Keratinocyte (primary cell): ENCODE measurements at regions not wholly inside any gene's neighbourhood (a gene's known extent, or its start where the extent isn't known, plus 50 kb on each side); places are given as distances from the start of the nearest gene placed in this dataset.

Source experiments
- DNase-seq: peaks from one replicate; pipeline ENCODE4 v3.0.0-alpha.2; 2011; ENCODE audit warnings: low read depth, missing footprints, low spot score
- FAIRE-seq: peaks from 2 replicates; lab custom pipeline; 2011; peaks lifted over from hg19 to GRCh38; lab: Jason Lieb, UNC
- H2AFZ ChIP-seq: 2 replicates; pipeline ENCODE4 v1.6.0; 2012; ENCODE audit warnings: low read length, control low read depth, inconsistent platforms; ENCODE audit not compliant: control insufficient read depth
- H3K27ac ChIP-seq: 2 replicates; pipeline ENCODE4 v1.5.1; 2011; ENCODE audit warnings: low read length; ENCODE audit not compliant: control insufficient read depth, insufficient read depth
- H3K27me3 ChIP-seq: 3 replicates; pipeline ENCODE4 v1.6.0; 2011; ENCODE audit warnings: low read length; ENCODE audit not compliant: control insufficient read depth, insufficient read depth; ENCODE audit errors: extremely low read depth
- H3K36me3 ChIP-seq, 2 experiments: 2 replicates in 1 of 2; 3 replicates in 1 of 2; pipeline ENCODE4 v1.5.1; 2011; ENCODE audit warnings: low read length in 2 of 2, mild to moderate bottlenecking in 1 of 2; ENCODE audit not compliant: control insufficient read depth in 2 of 2, insufficient read depth in 2 of 2; ENCODE audit errors: extremely low read depth in 1 of 2
- H3K4me1 ChIP-seq: 3 replicates; pipeline ENCODE4 v1.5.1; 2011; ENCODE audit warnings: low read length; ENCODE audit not compliant: control insufficient read depth, insufficient read depth; ENCODE audit errors: extremely low read depth
- H3K4me2 ChIP-seq: 3 replicates; pipeline ENCODE4 v1.6.0; 2011; ENCODE audit warnings: low read depth, low read length; ENCODE audit not compliant: control insufficient read depth, insufficient read depth; ENCODE audit errors: extremely low read depth
- H3K4me3 ChIP-seq, 3 experiments: fragments of 200-600 bp in 1 of 3; sonication (generic) in 1 of 3; 2 replicates in 2 of 3; 3 replicates in 1 of 3; pipeline ENCODE4 v1.5.1; 2011 to 2016; ENCODE audit warnings: low read length in 3 of 3, mild to moderate bottlenecking in 3 of 3, control low read depth in 2 of 3, inconsistent platforms in 1 of 3, low read depth in 1 of 3, mixed read lengths in 1 of 3, mixed run types in 1 of 3, moderate library complexity in 1 of 3; ENCODE audit not compliant: control insufficient read depth in 2 of 3, insufficient read depth in 2 of 3; ENCODE audit errors: extremely low read depth in 1 of 3
- H3K79me2 ChIP-seq: 2 replicates; pipeline ENCODE4 v1.6.0; 2012; ENCODE audit warnings: low read length; ENCODE audit not compliant: control insufficient read depth, insufficient read depth
- H3K9ac ChIP-seq: 3 replicates; pipeline ENCODE4 v1.6.0; 2011; ENCODE audit warnings: low read length; ENCODE audit not compliant: control insufficient read depth, insufficient read depth; ENCODE audit errors: extremely low read depth
- H3K9me1 ChIP-seq: 3 replicates; pipeline ENCODE4 v1.6.0; 2011; ENCODE audit warnings: low read length; ENCODE audit not compliant: control insufficient read depth, insufficient read depth; ENCODE audit errors: extremely low read depth
- H3K9me3 ChIP-seq: 2 replicates; pipeline ENCODE4 v1.5.1; 2012; ENCODE audit warnings: low read depth, low read length; ENCODE audit not compliant: control insufficient read depth
- H4K20me1 ChIP-seq: 3 replicates; pipeline ENCODE4 v1.6.0; 2011; ENCODE audit warnings: low read length; ENCODE audit not compliant: control insufficient read depth, insufficient read depth; ENCODE audit errors: extremely low read depth
- EZH2 ChIP-seq: IDR thresholded peaks from one replicate; pipeline ENCODE4 v1.6.1; 2012; ENCODE audit warnings: inconsistent platforms, mild to moderate bottlenecking, low read length, moderate library complexity
- dilution Hi-C: fragments of 300-500 bp; cut with MboI; formaldehyde crosslinking; loops from one replicate; pipeline ENCODE4 v1.7.0; 2020; ENCODE audit warnings: low sequenced_read_pairs; ENCODE audit not compliant: extremely low pct_ligation_motif_present
- TF ChIP-seq, protein P1 (sequence below), 3 experiments: IDR thresholded peaks in 1 of 3; conservative IDR thresholded peaks in 1 of 3; optimal IDR thresholded peaks in 1 of 3; 2 replicates in 2 of 3; 3 replicates in 1 of 3; pipeline versions ENCODE3 to v1.5.1; 2011; ENCODE audit warnings: low read length in 3 of 3, mild to moderate bottlenecking in 3 of 3, moderate library complexity in 2 of 3, control low read depth in 1 of 3, inconsistent platforms in 1 of 3; ENCODE audit not compliant: insufficient read depth in 2 of 3; ENCODE audit errors: extremely low read depth in 1 of 3

DNA sequence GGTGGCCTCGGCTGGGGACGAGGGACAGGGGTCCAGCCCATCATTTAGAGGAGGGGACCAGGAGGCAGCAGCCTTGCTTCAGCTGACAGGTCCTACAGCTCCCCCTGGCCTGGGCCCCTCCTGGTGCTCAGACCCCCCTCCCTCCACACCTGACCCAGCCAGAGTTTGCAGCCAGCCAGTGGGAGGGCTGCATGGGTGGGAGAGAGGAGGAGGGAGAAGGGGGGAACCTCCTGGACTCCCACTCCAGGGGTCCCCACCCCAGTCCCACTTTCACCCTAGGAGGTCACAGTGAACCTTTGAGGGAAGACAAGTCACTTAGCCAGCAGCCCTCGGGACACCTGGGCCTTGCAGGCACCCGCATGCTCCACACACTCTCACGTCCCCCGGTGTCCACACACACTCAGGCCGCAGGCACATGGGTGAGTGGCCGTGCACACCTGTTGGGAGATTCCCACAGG, 108.9 kb upstream of the ZBTB40 start:
- peaks cover 26% of the 10 kb centered on the region for H3K27me3 ChIP-seq
- no peak overlapping the region for H3K27ac ChIP-seq
- no peak overlapping the region for H3K4me3 ChIP-seq
- dilution Hi-C loops = no loop called here
- no peak overlapping the region for H2AFZ ChIP-seq
- no peak for TF ChIP-seq EZH2
- TF ChIP-seq, protein P1, sequence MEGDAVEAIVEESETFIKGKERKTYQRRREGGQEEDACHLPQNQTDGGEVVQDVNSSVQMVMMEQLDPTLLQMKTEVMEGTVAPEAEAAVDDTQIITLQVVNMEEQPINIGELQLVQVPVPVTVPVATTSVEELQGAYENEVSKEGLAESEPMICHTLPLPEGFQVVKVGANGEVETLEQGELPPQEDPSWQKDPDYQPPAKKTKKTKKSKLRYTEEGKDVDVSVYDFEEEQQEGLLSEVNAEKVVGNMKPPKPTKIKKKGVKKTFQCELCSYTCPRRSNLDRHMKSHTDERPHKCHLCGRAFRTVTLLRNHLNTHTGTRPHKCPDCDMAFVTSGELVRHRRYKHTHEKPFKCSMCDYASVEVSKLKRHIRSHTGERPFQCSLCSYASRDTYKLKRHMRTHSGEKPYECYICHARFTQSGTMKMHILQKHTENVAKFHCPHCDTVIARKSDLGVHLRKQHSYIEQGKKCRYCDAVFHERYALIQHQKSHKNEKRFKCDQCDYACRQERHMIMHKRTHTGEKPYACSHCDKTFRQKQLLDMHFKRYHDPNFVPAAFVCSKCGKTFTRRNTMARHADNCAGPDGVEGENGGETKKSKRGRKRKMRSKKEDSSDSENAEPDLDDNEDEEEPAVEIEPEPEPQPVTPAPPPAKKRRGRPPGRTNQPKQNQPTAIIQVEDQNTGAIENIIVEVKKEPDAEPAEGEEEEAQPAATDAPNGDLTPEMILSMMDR (optimal IDR thresholded peaks at IDR 0.05 in 1 of 3, IDR thresholded peaks at IDR 0.05 in 1 of 3, conservative IDR thresholded peaks at IDR 0.05 in 1 of 3; ENCODE audit: extremely low read depth in 1 of 3, insufficient read depth in 2 of 3, low read length in 3 of 3) = no peak
- DNase-seq (no peak), FAIRE-seq (no peak)
- no peaks in the 10 kb centered on the region for H3K9me1 ChIP-seq
- H3K36me3 ChIP-seq = no peaks in the 10 kb centered on the region
- no peaks in the 10 kb centered on the region for H3K9me3 ChIP-seq
- H3K4me2 ChIP-seq = no peak overlapping the region
- H3K4me1 ChIP-seq = no peaks in the 10 kb centered on the region
- H4K20me1 ChIP-seq = no peaks in the 10 kb centered on the region
- no peaks in the 10 kb centered on the region for H3K79me2 ChIP-seq
- H3K9ac ChIP-seq = no peak overlapping the region

DNA sequence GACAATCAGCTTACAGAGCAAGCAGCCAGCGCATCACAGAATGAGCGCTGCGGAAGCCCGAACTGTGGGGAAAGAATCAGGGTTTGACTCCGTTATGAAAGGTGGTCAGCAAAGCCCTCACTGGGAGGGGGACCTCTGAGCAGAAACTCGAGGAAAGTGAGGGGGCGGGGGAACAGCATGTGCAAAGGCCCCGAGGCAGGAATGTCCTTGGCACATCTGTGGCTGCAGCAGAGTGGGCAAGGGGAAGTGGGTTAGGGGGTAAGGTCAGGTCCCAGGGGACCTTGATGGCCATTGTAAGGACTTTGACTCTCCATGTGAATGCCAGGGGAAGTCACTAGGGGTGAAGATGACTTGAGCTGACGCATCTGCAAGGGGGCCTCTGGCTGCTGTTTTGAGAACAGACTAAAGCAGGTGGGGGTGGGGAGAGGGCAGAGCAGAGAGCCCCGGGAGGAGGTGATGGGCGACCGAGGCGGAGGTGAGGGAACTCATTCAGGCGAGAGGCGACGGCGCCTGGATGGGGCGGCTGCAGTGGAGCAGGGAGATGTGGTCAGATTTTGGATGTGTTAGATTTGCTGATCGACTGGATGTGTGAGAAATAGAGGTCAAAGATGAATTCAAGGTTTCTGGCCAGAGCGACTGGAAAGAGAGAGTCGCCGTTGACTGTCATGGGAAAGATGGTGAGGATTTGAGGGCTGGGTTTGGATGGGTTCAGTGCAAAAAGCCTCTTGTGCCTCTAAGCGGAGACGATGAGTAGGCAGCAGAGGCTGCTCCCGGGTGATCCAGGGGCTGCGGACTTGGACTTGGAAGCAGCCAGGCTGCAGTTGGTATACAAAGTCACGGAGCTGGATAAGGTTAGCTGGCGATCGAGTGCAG, 108.0 kb upstream of the ZBTB40 start:
- Histone ChIP-seq H3K4me1 (no peaks in the 10 kb centered on the region), H3K36me3 (no peaks in the 10 kb centered on the region), H3K27ac (no peak overlapping the region), H3K9me3 (no peaks in the 10 kb centered on the region), H3K4me3 (no peak overlapping the region), H3K4me2 (no peak overlapping the region), H3K9ac (no peak overlapping the region), H3K79me2 (no peaks in the 10 kb centered on the region), H3K27me3 (peaks cover 33% of the 10 kb centered on the region), H4K20me1 (no peaks in the 10 kb centered on the region), H3K9me1 (no peaks in the 10 kb centered on the region), H2AFZ (no peak overlapping the region)
- FAIRE-seq (no peak), DNase-seq (no peak)
- dilution Hi-C loops = no loop called here
- TF ChIP-seq, protein P1 (optimal IDR thresholded peaks at IDR 0.05 in 1 of 3, IDR thresholded peaks at IDR 0.05 in 1 of 3, conservative IDR thresholded peaks at IDR 0.05 in 1 of 3; ENCODE audit: extremely low read depth in 1 of 3, insufficient read depth in 2 of 3, low read length in 3 of 3) = no peak
- no peak for TF ChIP-seq EZH2
